NCI-H510A (cell line): ENCODE measurements at regions not wholly inside any gene's neighbourhood (a gene's known extent, or its start where the extent isn't known, plus 50 kb on each side); places are given as distances from the start of the nearest gene placed in this dataset.

Experiments
- DNase-seq: peaks from one replicate; lab custom pipeline; 2025; lab: John Stamatoyannopoulos, UW

GRCh38 chr2:41955316-41956043 is 92.3 kb upstream of the PKDCC start:
- no peak for DNase-seq

GRCh38 chr2:41957431-41957830 is 90.4 kb upstream of the PKDCC start:
- DNase-seq, result no peak

GRCh38 chr2:41958251-41958650 is 89.6 kb upstream of the PKDCC start:
- no peak for DNase-seq

GRCh38 chr2:41958775-41959174 is 89.0 kb upstream of the PKDCC start:
- no peak for DNase-seq

GRCh38 chr2:41959760-41960159 is 88.1 kb upstream of the PKDCC start:
- no peak for DNase-seq

- DNase-seq, result no peak
These were observed 84.7 kb upstream of the PKDCC start for GRCh38 chr2:41962922-41963622.

- peak; percentile 72 for DNase-seq
These were observed 83.9 kb upstream of the PKDCC start for GRCh38 chr2:41963661-41964525.

GRCh38 chr2:41965173-41965908 is 82.5 kb upstream of the PKDCC start:
- no peak for DNase-seq

- DNase-seq, result no peak
These were observed 81.9 kb upstream of the PKDCC start for GRCh38 chr2:41965909-41966295.

- DNase-seq, result no peak
These were observed 81.4 kb upstream of the PKDCC start for GRCh38 chr2:41966431-41966893.

GRCh38 chr2:41966920-41967319 is 80.9 kb upstream of the PKDCC start:
- no peak for DNase-seq

GRCh38 chr2:41967476-41968181 is 80.2 kb upstream of the PKDCC start:
- no peak for DNase-seq

GRCh38 chr2:41968182-41968578 is 79.6 kb upstream of the PKDCC start:
- no peak for DNase-seq

GRCh38 chr2:41970988-41971660 is 76.7 kb upstream of the PKDCC start:
- no peak for DNase-seq

GRCh38 chr2:41972179-41972578 is 75.6 kb upstream of the PKDCC start:
- DNase-seq, result no peak

GRCh38 chr2:41972819-41973218 is 75.0 kb upstream of the PKDCC start:
- no peak for DNase-seq

- no peak for DNase-seq
These were observed 74.0 kb upstream of the PKDCC start for GRCh38 chr2:41973871-41974270.

GRCh38 chr2:41981417-41981816 is 66.4 kb upstream of the PKDCC start:
- no peak for DNase-seq

GRCh38 chr2:41985573-41986095 is 62.2 kb upstream of the PKDCC start:
- no peak for DNase-seq

GRCh38 chr2:41989501-41990180 is 58.2 kb upstream of the PKDCC start:
- DNase-seq, result no peak
